Lung (tissue), 11 donors: ENCODE measurements at regions not wholly inside any gene's neighbourhood (a gene's known extent, or its start where the extent isn't known, plus 50 kb on each side); places are given as distances from the start of the nearest gene placed in this dataset.
A peak's percentile ranks its signal among the peaks of the same experiment; 100 is the strongest.
"Not testable (repeated sequence)": the region's sequence is repeated elsewhere in the genome, so short reads cannot be mapped to it uniquely, and the experiment has no call there.

Source experiments
- ATAC-seq: fragments of 200-7000 bp; cut with Tn5 transposase; one replicate; pipeline ENCODE4 v1.9.1; 2020; ENCODE audit warnings: moderate number of reproducible peaks; ENCODE audit not compliant: insufficient read depth, low FRiP score
- DNase-seq, 3 donors: peaks; one replicate each; pipeline ENCODE4 v3.0.0-alpha.2; 2013 to 2017
- H3K27ac ChIP-seq, 2 donors: one replicate each; pipeline ENCODE4 v1.5.1; 2013; ENCODE audit warnings: mild to moderate bottlenecking in 2 of 2, moderate library complexity in 2 of 2, control low read depth in 1 of 2, inconsistent platforms in 1 of 2, low read depth in 1 of 2, low read length in 1 of 2
- H3K27me3 ChIP-seq, 3 donors: one replicate each; pipeline ENCODE4 v1.5.1; 2013; ENCODE audit warnings: low read length in 2 of 3; ENCODE audit not compliant: control insufficient read depth in 3 of 3, insufficient read depth in 3 of 3
- H3K36me3 ChIP-seq, 4 donors: one replicate each; pipeline ENCODE4 v1.5.1; 2013; ENCODE audit warnings: low read length in 4 of 4, mild to moderate bottlenecking in 1 of 4, moderate library complexity in 1 of 4; ENCODE audit not compliant: control insufficient read depth in 4 of 4, insufficient read depth in 4 of 4
- H3K4me1 ChIP-seq, 5 donors: one replicate each; pipeline ENCODE4 v1.5.1; 2013; ENCODE audit warnings: low read length in 5 of 5, mild to moderate bottlenecking in 2 of 5, moderate library complexity in 1 of 5; ENCODE audit not compliant: control insufficient read depth in 5 of 5, insufficient read depth in 5 of 5
- H3K4me3 ChIP-seq: one replicate; pipeline ENCODE4 v1.5.1; 2013; ENCODE audit warnings: mild to moderate bottlenecking, control low read depth, moderate library complexity
- H3K9ac ChIP-seq, 2 donors: one replicate each; pipeline ENCODE4 v1.5.1; 2013; ENCODE audit warnings: low read length in 2 of 2, control low read depth in 1 of 2; ENCODE audit not compliant: insufficient read depth in 1 of 2
- H3K9me3 ChIP-seq, 4 donors: one replicate each; pipeline ENCODE4 v1.5.1; 2013; ENCODE audit warnings: low read length in 3 of 4, mild to moderate bottlenecking in 1 of 4, moderate library complexity in 1 of 4; ENCODE audit not compliant: control insufficient read depth in 4 of 4, insufficient read depth in 3 of 4
- CTCF ChIP-seq: IDR thresholded peaks from 2 replicates; pipeline ENCODE4 v1.5.1; 2012; ENCODE audit warnings: mild to moderate bottlenecking; ENCODE audit errors: control extremely low read depth, extremely low read depth
- WGBS, 2 donors: extraction: QIAGEN DNeasy Blood & Tissue Kit; methylation state at CpG; one replicate each; pipeline ENCODE4 v1.1.7; 2013; 5-methylcytosine and 5-hydroxymethylcytosine counted together
- donor health status: control.
- donor health status: control.
- donor health status: Bipolar disorder and iron deficiency.
- donor health status: healthy.
- donor health status: DM: yes; HTN: yes; CAD: no.

DNA sequence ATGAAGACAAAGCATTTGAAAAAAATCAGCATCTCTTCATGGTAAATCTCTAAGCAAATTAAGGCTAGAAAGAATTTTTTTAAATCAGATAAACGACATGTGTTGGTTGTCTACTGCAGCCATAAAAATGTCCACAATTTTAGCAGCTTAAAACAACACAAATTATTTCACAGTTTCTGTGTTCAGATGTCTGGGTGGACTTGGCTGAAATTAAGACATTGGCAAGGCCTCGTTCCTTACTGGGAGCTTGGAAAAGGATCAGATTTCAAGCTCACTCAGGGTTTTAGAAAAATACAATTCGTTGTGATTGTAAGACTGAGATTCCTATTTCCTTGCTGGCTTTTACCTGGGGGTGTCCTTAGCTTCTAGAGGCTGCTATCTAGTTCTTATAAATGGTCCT lies 1470.6 kb downstream of the PCDH19 start:
- ATAC-seq (no peak), DNase-seq (peak in 1 of 3 donors; percentile 22)
- TF ChIP-seq CTCF = no peak
- H3K4me1 ChIP-seq = no peaks in the 10 kb centered on the region
- 39 to 55% methylated on average over 3 of the region's 3 CpGs for WGBS, 2 donors
- H3K4me3 ChIP-seq = no peak overlapping the region
- H3K27ac ChIP-seq = no peak overlapping the region
- H3K27me3 ChIP-seq = no peaks in the 10 kb centered on the region
- H3K9ac ChIP-seq = no peak overlapping the region
- H3K9me3 ChIP-seq = no peaks in the 10 kb centered on the region
- H3K36me3 ChIP-seq = no peaks in the 10 kb centered on the region

GRCh38 chrX:98931216-98931615 lies 1478.9 kb downstream of the PCDH19 start:
- ATAC-seq = no peak
- TF ChIP-seq CTCF = no peak
- WGBS, 2 donors = 13 to 40% methylated on average over 1 of the region's 1 CpG
- no peak for DNase-seq
- Histone ChIP-seq H3K4me3 (no peak overlapping the region), H3K27ac (no peak overlapping the region), H3K9ac (no peak overlapping the region), H3K27me3 (peaks cover 0 to 2% (median 0%) of the 10 kb centered on the region in 3 donors), H3K9me3 (peaks cover 0 to 5% (median 0%) of the 10 kb centered on the region in 4 donors), H3K4me1 (no peaks in the 10 kb centered on the region), H3K36me3 (no peaks in the 10 kb centered on the region)

- peak in 1 of 3 donors; percentile 6 for DNase-seq
- WGBS, 2 donors = 47 to 58% methylated on average over 3 of the region's 3 CpGs
- no peak overlapping the region for H3K4me3 ChIP-seq
- no peak for ATAC-seq
- H3K9ac ChIP-seq = no peak overlapping the region
- peaks cover 0 to 2% (median 0%) of the 10 kb centered on the region in 3 donors for H3K27me3 ChIP-seq
- H3K27ac ChIP-seq = no peak overlapping the region
- no peaks in the 10 kb centered on the region for H3K4me1 ChIP-seq
- no peaks in the 10 kb centered on the region for H3K36me3 ChIP-seq
- no peak for TF ChIP-seq CTCF
- H3K9me3 ChIP-seq = no peaks in the 10 kb centered on the region
Observed at GRCh38 chrX:98924511-98924910, 1485.6 kb downstream of the PCDH19 start.

GRCh38 chrX:98897191-98897590 lies 1512.9 kb downstream of the PCDH19 start:
- Histone ChIP-seq H3K27me3 (peaks cover 0 to 14% (median 0%) of the 10 kb centered on the region in 3 donors), H3K27ac (no peak overlapping the region), H3K36me3 (no peaks in the 10 kb centered on the region), H3K4me1 (no peaks in the 10 kb centered on the region), H3K9ac (no peak overlapping the region), H3K9me3 (no peaks in the 10 kb centered on the region), H3K4me3 (no peak overlapping the region)
- DNase-seq (no peak), ATAC-seq (no peak)
- 79 to 86% methylated on average over 1 of the region's 1 CpG for WGBS, 2 donors
- TF ChIP-seq CTCF = no peak

GRCh38 chrX:98850639-98851038 lies 1559.4 kb downstream of the PCDH19 start:
- not testable (repeated sequence) for DNase-seq, H3K4me1 ChIP-seq, H3K9ac ChIP-seq, H3K36me3 ChIP-seq, H3K27me3 ChIP-seq, H3K4me3 ChIP-seq, H3K9me3 ChIP-seq, ATAC-seq, H3K27ac ChIP-seq
- 24 to 25% methylated on average over 5 to 6 of the region's 6 CpGs for WGBS, 2 donors
